HCT116 (cell line): ENCODE measurements at regions not wholly inside any gene's neighbourhood (a gene's known extent, or its start where the extent isn't known, plus 50 kb on each side); places are given as distances from the start of the nearest gene placed in this dataset.

Experiments used
- ATAC-seq: fragments of 200-7000 bp; cut with Tn5 transposase; 2 replicates; pipeline ENCODE4 v1.9.1; 2020; ENCODE audit warnings: mild to moderate bottlenecking, moderate library complexity
- BruUV-seq: library from RNA; stranded (reverse); fragments of 400-500 nt; replicated peaks from 2 replicates; lab custom pipeline; 2021; lab: Mats Ljungman, UMichigan
- CTCF ChIA-PET: fragments of 300-600 bp; sonication (Branson Sonifier 250); formaldehyde crosslinking; loops from one replicate; lab custom pipeline; 2021; ENCODE audit warnings: antibody characterized with exemption; lab: Charles Lee
- POLR2A ChIA-PET: fragments of 300-600, 350-600 bp; sonication (Branson Sonifier 250); formaldehyde crosslinking; loops from one replicate; lab custom pipeline; 2021; ENCODE audit warnings: antibody characterized with exemption; lab: Charles Lee
- RAD21 ChIA-PET, 2 experiments: fragments of 300-600 bp; sonication (Branson Sonifier 250); formaldehyde crosslinking; loops; one replicate each; lab custom pipeline; 2023; ENCODE audit warnings: low total read pairs in 2 of 2; ENCODE audit not compliant: uncharacterized antibody in 2 of 2, unreplicated experiment in 2 of 2, low non-redundant PET in 1 of 2; lab: Charles Lee
- DNase-seq: peaks from one replicate; pipeline ENCODE4 v3.0.0-alpha.2; 2010; ENCODE audit warnings: low read depth, low spot score
- H2AFZ ChIP-seq: fragments of 200-600 bp; shearing (Covaris generic), sonication (generic); 2 replicates; pipeline ENCODE4 v1.6.1; 2017; ENCODE audit warnings: low read depth, mixed run types, mixed read lengths, antibody characterized with exemption, low read length; ENCODE audit not compliant: poor library complexity, severe bottlenecking
- H3K27ac ChIP-seq: 2 replicates; pipeline ENCODE4 v1.5.1; 2012; ENCODE audit warnings: low read depth, low read length
- H3K27me3 ChIP-seq: fragments of 200-600 bp; sonication (generic); 2 replicates; pipeline ENCODE4 v1.6.1; 2016; ENCODE audit warnings: mixed run types, low read length, mixed read lengths; ENCODE audit not compliant: insufficient read depth
- H3K36me3 ChIP-seq, 2 experiments: fragments of 200-500 bp in 1 of 2; fragments of 200-600 bp in 1 of 2; sonication (Bioruptor generic) in 1 of 2; sonication (generic) in 1 of 2; 2 replicates each; pipeline versions ENCODE4 v1.5.1 to v1.6.1; 2014 to 2016; ENCODE audit warnings: low read length in 2 of 2, inconsistent platforms in 1 of 2, mixed read lengths in 1 of 2, mixed run types in 1 of 2; ENCODE audit not compliant: insufficient read depth in 2 of 2, control insufficient read depth in 1 of 2
- H3K4me1 ChIP-seq, 2 experiments: fragments of 200-600 bp in 1 of 2; sonication (generic) in 1 of 2; 2 replicates each; pipeline versions ENCODE4 v1.5.1 to v1.6.1; 2012 to 2017; ENCODE audit warnings: low read length in 2 of 2, inconsistent platforms in 1 of 2, mild to moderate bottlenecking in 1 of 2, mixed read lengths in 1 of 2, mixed run types in 1 of 2, moderate library complexity in 1 of 2; ENCODE audit not compliant: insufficient read depth in 2 of 2, control insufficient read depth in 1 of 2
- H3K4me2 ChIP-seq: fragments of 200-600 bp; sonication (generic); 2 replicates; pipeline ENCODE4 v1.6.1; 2017; ENCODE audit warnings: mixed run types, low read length, mixed read lengths
- H3K4me3 ChIP-seq, 2 experiments: fragments of 200-600 bp in 1 of 2; sonication (generic) in 1 of 2; replicated peaks in 1 of 2; 2 replicates each; pipeline ENCODE4 v1.5.1; 2011 to 2016; ENCODE audit warnings: low read length in 2 of 2, control low read depth in 1 of 2, low read depth in 1 of 2, mild to moderate bottlenecking in 1 of 2, mixed read lengths in 1 of 2, mixed run types in 1 of 2
- H3K79me2 ChIP-seq: fragments of 200-600 bp; sonication (generic); 2 replicates; pipeline ENCODE4 v1.6.1; 2017; ENCODE audit warnings: mild to moderate bottlenecking, mixed run types, low read length, moderate library complexity, mixed read lengths; ENCODE audit not compliant: insufficient read depth
- H3K9ac ChIP-seq: fragments of 200-600 bp; sonication (generic); 2 replicates; pipeline ENCODE4 v1.6.1; 2016; ENCODE audit warnings: low read length, mixed read lengths
- H3K9me2 ChIP-seq: fragments of 200-600 bp; sonication (generic), shearing (Covaris generic); 2 replicates; pipeline ENCODE4 v1.6.1; 2017; ENCODE audit warnings: mixed run types, mild to moderate bottlenecking, moderate library complexity; ENCODE audit not compliant: insufficient read depth
- H3K9me3 ChIP-seq, 2 experiments: fragments of 200-500 bp in 1 of 2; fragments of 200-600 bp in 1 of 2; sonication (Bioruptor generic) in 1 of 2; sonication (generic) in 1 of 2; 2 replicates each; pipeline ENCODE4 v1.6.1; 2014 to 2017; ENCODE audit warnings: low read length in 2 of 2, mixed read lengths in 2 of 2, inconsistent platforms in 1 of 2, low read depth in 1 of 2, mild to moderate bottlenecking in 1 of 2, mixed run types in 1 of 2, moderate library complexity in 1 of 2; ENCODE audit not compliant: control insufficient read depth in 1 of 2, insufficient read depth in 1 of 2
- H4K20me1 ChIP-seq: fragments of 200-600 bp; sonication (generic), shearing (Covaris generic); 2 replicates; pipeline ENCODE4 v1.6.1; 2017; ENCODE audit warnings: mixed run types, mild to moderate bottlenecking, moderate library complexity; ENCODE audit not compliant: insufficient read depth
- ATF3 ChIP-seq: IDR thresholded peaks from 2 replicates; pipeline ENCODE4 v1.6.1; 2012
- CBX3 ChIP-seq: IDR thresholded peaks from 2 replicates; pipeline ENCODE4 v1.6.1; 2012; ENCODE audit warnings: low read depth
- CEBPB ChIP-seq: IDR thresholded peaks from 2 replicates; pipeline ENCODE4 v1.6.1; 2012; ENCODE audit warnings: low read depth
- CTCF ChIP-seq, 3 experiments: fragments of 200-600 bp in 1 of 3; sonication (generic) in 1 of 3; IDR thresholded peaks in 2 of 3; conservative IDR thresholded peaks in 1 of 3; 2 replicates each; pipeline ENCODE4 v1.5.1; 2012 to 2017; ENCODE audit warnings: low read depth in 2 of 3, low read length in 2 of 3, antibody characterized with exemption in 1 of 3, borderline replicate concordance in 1 of 3, control low read depth in 1 of 3, mild to moderate bottlenecking in 1 of 3, mixed read lengths in 1 of 3, mixed run types in 1 of 3, moderate library complexity in 1 of 3; ENCODE audit not compliant: insufficient read depth in 1 of 3
- ELF1 ChIP-seq: IDR thresholded peaks from 2 replicates; pipeline ENCODE4 v1.6.1; 2012; ENCODE audit warnings: low read depth, borderline replicate concordance
- EZH2 ChIP-seq: fragments of 200-600 bp; sonication (generic); IDR thresholded peaks from 2 replicates; pipeline ENCODE4 v1.6.1; 2017; ENCODE audit warnings: antibody characterized with exemption, mixed run types
- EZH2phosphoT487 ChIP-seq: fragments of 200-600 bp; IDR thresholded peaks from 2 replicates; pipeline ENCODE4 v1.6.1; 2018; ENCODE audit warnings: antibody characterized with exemption, borderline replicate concordance
- POLR2A ChIP-seq: IDR thresholded peaks from 2 replicates; pipeline ENCODE4 v1.7.0; 2011; ENCODE audit warnings: borderline replicate concordance; ENCODE audit not compliant: insufficient read depth, insufficient read length; ENCODE audit errors: extremely low read depth
- POLR2AphosphoS5 ChIP-seq: IDR thresholded peaks from 2 replicates; pipeline ENCODE4 v1.6.1; 2011; ENCODE audit warnings: mild to moderate bottlenecking, low read depth, low read length, moderate library complexity
- REST ChIP-seq: IDR thresholded peaks from 2 replicates; pipeline ENCODE4 v1.6.1; 2012; ENCODE audit warnings: low read depth
- SIN3A ChIP-seq: IDR thresholded peaks from 2 replicates; pipeline ENCODE4 v1.6.1; 2012; ENCODE audit warnings: low read depth
- SP1 ChIP-seq: IDR thresholded peaks from 2 replicates; pipeline ENCODE4 v1.6.1; 2012; ENCODE audit warnings: low read depth
- SRF ChIP-seq: IDR thresholded peaks from 2 replicates; pipeline ENCODE4 v1.6.1; 2012; ENCODE audit warnings: low read depth
- TCF7L2 ChIP-seq: IDR thresholded peaks from 2 replicates; pipeline ENCODE4 v1.7.0; 2011; ENCODE audit warnings: borderline replicate concordance, inconsistent platforms; ENCODE audit not compliant: insufficient read depth, insufficient read length; ENCODE audit errors: extremely low read depth
- ZFX ChIP-seq: fragments of 450-650 bp; IDR thresholded peaks from 2 replicates; pipeline ENCODE4 v1.6.1; 2017
- ZNF274 ChIP-seq: fragments of 200-500 bp; sonication (Bioruptor generic); IDR thresholded peaks from 2 replicates; pipeline ENCODE4 v1.6.1; 2014; ENCODE audit warnings: mild to moderate bottlenecking, low read depth, low read length, inconsistent platforms
- intact Hi-C: fragments of 100-400 bp; cut with micrococcal nuclease; formaldehyde crosslinking; loops from 2 replicates; pipeline ENCODE4 v1.10.0; 2022

- ChIA-PET CTCF (interaction anchor here (1.0 kb wide), 1 partner anchor 194 kb away, joined by 4 read pairs; no protein-coding TSS in a partner anchor), POLR2A (interaction anchor here (1.1 to 2.5 kb wide), 2 partner anchors 194 to 195 kb away, joined by 5 to 12 read pairs; no protein-coding TSS in a partner anchor), RAD21 (no interaction called here)
- Histone ChIP-seq H2AFZ (no peak overlapping the region), H3K9me2 (no peaks in the 10 kb centered on the region), H3K9me3 (no peaks in the 10 kb centered on the region), H3K36me3 (no peaks in the 10 kb centered on the region), H3K4me1 (peaks cover 24 to 58% of the 10 kb centered on the region in 2 experiments), H3K79me2 (no peaks in the 10 kb centered on the region), H4K20me1 (no peaks in the 10 kb centered on the region), H3K27ac (no peak overlapping the region), H3K9ac (no peak overlapping the region), H3K4me2 (no peak overlapping the region), H3K27me3 (no peaks in the 10 kb centered on the region), H3K4me3 (no peak overlapping the region)
- ATAC-seq, result no peak
- BruUV-seq, result no TSS peak
- DNase-seq, result no peak
- TF ChIP-seq ATF3 (no peak), CEBPB (no peak), ZFX (no peak), SP1 (no peak), SIN3A (no peak), CTCF (IDR thresholded peaks at IDR 0.05 in 2 of 3, conservative IDR thresholded peaks at IDR 0.05 in 1 of 3; ENCODE audit: borderline replicate concordance in 1 of 3, insufficient read depth in 1 of 3, low read depth in 2 of 3, low read length in 2 of 3) (no peak), ZNF274 (no peak), EZH2 (no peak), EZH2phosphoT487 (no peak), POLR2AphosphoS5 (no peak), SRF (no peak), CBX3 (no peak), REST (no peak), TCF7L2 (no peak), ELF1 (no peak), POLR2A (no peak)
- intact Hi-C loops, result loop anchor here (5.0 kb wide), 3 partner anchors 99 to 189 kb away; no protein-coding TSS in a partner anchor
Observed at GRCh38 chr13:44241638-44242037, 132.0 kb upstream of the SERP2 start.
